SK-N-SH treated with all-trans-retinoic acid at 6 μM for 48 hours (cell line): ENCODE measurements at regions not wholly inside any gene's neighbourhood (a gene's known extent, or its start where the extent isn't known, plus 50 kb on each side); places are given as distances from the start of the nearest gene placed in this dataset.
"Not testable (repeated sequence)": the region's sequence is repeated elsewhere in the genome, so short reads cannot be mapped to it uniquely, and the experiment has no call there.

Experiments
- ARNTL ChIP-seq: fragments of 450-650 bp; formaldehyde crosslinking; IDR thresholded peaks from 2 replicates; pipeline ENCODE4 v1.5.0; 2020; ENCODE audit warnings: low read depth, mild to moderate bottlenecking, moderate library complexity, borderline replicate concordance
- CREB5 ChIP-seq: fragments of 250-450 bp; sonication (Bioruptor Pico); IDR thresholded peaks from 2 replicates; pipeline ENCODE4 v1.5.1; 2020; ENCODE audit warnings: low read depth, mild to moderate bottlenecking, moderate library complexity
- ESRRG ChIP-seq: fragments of 250-450 bp; sonication (Bioruptor Pico); IDR thresholded peaks from 2 replicates; pipeline ENCODE4 v1.6.1; 2021; ENCODE audit warnings: mild to moderate bottlenecking
- GLIS3 ChIP-seq: fragments of 250-450 bp; sonication (Bioruptor Pico); IDR thresholded peaks from 2 replicates; pipeline ENCODE4 v1.5.0; 2020; ENCODE audit warnings: mild to moderate bottlenecking, moderate library complexity
- TCF4 ChIP-seq: fragments of 250-450 bp; sonication (Bioruptor Pico); IDR thresholded peaks from 2 replicates; pipeline ENCODE4 v1.8.0; 2021; ENCODE audit warnings: mild to moderate bottlenecking, moderate library complexity, borderline replicate concordance
- TSHZ2 ChIP-seq: fragments of 250-450 bp; sonication (Bioruptor Pico); IDR thresholded peaks from 2 replicates; pipeline ENCODE4 v1.5.0; 2020; ENCODE audit warnings: mild to moderate bottlenecking, moderate library complexity
- TF ChIP-seq, protein P1 (sequence below): fragments of 250-450 bp; sonication (Bioruptor Pico); IDR thresholded peaks from 2 replicates; pipeline ENCODE4 v1.8.0; 2020; ENCODE audit warnings: mild to moderate bottlenecking, moderate library complexity, borderline replicate concordance

- not testable (repeated sequence) for TF ChIP-seq ESRRG (CRISPR knock-in tag); ARNTL (CRISPR knock-in tag); TCF4 (CRISPR knock-in tag); CREB5; TSHZ2 (CRISPR knock-in tag); GLIS3
- TF ChIP-seq, protein P1, sequence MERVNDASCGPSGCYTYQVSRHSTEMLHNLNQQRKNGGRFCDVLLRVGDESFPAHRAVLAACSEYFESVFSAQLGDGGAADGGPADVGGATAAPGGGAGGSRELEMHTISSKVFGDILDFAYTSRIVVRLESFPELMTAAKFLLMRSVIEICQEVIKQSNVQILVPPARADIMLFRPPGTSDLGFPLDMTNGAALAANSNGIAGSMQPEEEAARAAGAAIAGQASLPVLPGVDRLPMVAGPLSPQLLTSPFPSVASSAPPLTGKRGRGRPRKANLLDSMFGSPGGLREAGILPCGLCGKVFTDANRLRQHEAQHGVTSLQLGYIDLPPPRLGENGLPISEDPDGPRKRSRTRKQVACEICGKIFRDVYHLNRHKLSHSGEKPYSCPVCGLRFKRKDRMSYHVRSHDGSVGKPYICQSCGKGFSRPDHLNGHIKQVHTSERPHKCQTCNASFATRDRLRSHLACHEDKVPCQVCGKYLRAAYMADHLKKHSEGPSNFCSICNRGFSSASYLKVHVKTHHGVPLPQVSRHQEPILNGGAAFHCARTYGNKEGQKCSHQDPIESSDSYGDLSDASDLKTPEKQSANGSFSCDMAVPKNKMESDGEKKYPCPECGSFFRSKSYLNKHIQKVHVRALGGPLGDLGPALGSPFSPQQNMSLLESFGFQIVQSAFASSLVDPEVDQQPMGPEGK (CRISPR knock-in tag): not testable (repeated sequence)
These were observed 279.4 kb upstream of the SPAG17 start for GRCh38 chr1:118464460-118464859.
